Psoas muscle (tissue), 7 donors: ENCODE measurements at regions not wholly inside any gene's neighbourhood (a gene's known extent, or its start where the extent isn't known, plus 50 kb on each side); places are given as distances from the start of the nearest gene placed in this dataset.

Experiments used
- ATAC-seq, 4 donors: fragments of 200-7000 bp; cut with Tn5 transposase; one replicate each; pipeline ENCODE4 v1.9.1; 2020; ENCODE audit warnings: moderate library complexity in 3 of 4, mild to moderate bottlenecking in 2 of 4
- DNase-seq, 2 donors: peaks; one replicate each; pipeline ENCODE4 v3.0.0-alpha.2; 2020
- H3K27ac ChIP-seq: fragments of 200-600 bp; one replicate; pipeline ENCODE4 v1.8.0; 2022
- H3K27me3 ChIP-seq, 3 donors: fragments of 200-600 bp in 1 of 3; one replicate each; pipeline versions ENCODE4 v1.6.1 to v1.8.0; 2013 to 2022; ENCODE audit warnings: low read length in 2 of 3, mild to moderate bottlenecking in 2 of 3, moderate library complexity in 1 of 3; ENCODE audit not compliant: insufficient read depth in 3 of 3
- H3K36me3 ChIP-seq, 2 donors: fragments of 200-600 bp in 1 of 2; one replicate each; pipeline versions ENCODE4 v1.6.1 to v1.8.0; 2013 to 2022; ENCODE audit warnings: low read depth in 1 of 2, mild to moderate bottlenecking in 1 of 2, moderate library complexity in 1 of 2; ENCODE audit not compliant: insufficient read depth in 1 of 2
- H3K4me1 ChIP-seq: fragments of 200-600 bp; one replicate; pipeline ENCODE4 v1.8.0; 2022
- H3K4me3 ChIP-seq: fragments of 200-600 bp; one replicate; pipeline ENCODE4 v1.8.0; 2022; ENCODE audit warnings: mild to moderate bottlenecking
- H3K9me3 ChIP-seq: fragments of 200-600 bp; one replicate; pipeline ENCODE4 v1.8.0; 2022
- CTCF ChIP-seq: fragments of 200-600 bp; IDR thresholded peaks from one replicate; pipeline ENCODE4 v1.8.0; 2022; ENCODE audit warnings: antibody characterized with exemption
- WGBS, 3 donors: extraction: QIAGEN DNeasy Blood & Tissue Kit; methylation state at CpG; one replicate each; pipeline versions ENCODE4 v1.1.6 to v1.1.7; 2013; 5-methylcytosine and 5-hydroxymethylcytosine counted together
- intact Hi-C, 2 donors: fragments of 100-400 bp; cut with DNase I; formaldehyde crosslinking; loops; one replicate each; pipeline versions ENCODE4 v1.11.0 to v1.14.2; 2022
- donor health status: healthy with polysubstance abuse.
- donor health status: DM: no; HTN: no; CAD: no; lungs with moderate emphysema.
- donor health status: Bipolar disorder and iron deficiency.
- donor health status: healthy.
- donor health status: DM: yes; HTN: yes; CAD: no.
- donor health status: DM: no; HTN: no; CAD: no.
- donor health status: DM: yes; HTN: yes; CAD: no.

- no peak overlapping the region for H3K4me3 ChIP-seq
- no peak for DNase-seq
- TF ChIP-seq CTCF: no peak
- ATAC-seq: no peak
- no peak overlapping the region for H3K27ac ChIP-seq
- no peaks in the 10 kb centered on the region for H3K27me3 ChIP-seq
- H3K36me3 ChIP-seq: no peaks in the 10 kb centered on the region
- H3K4me1 ChIP-seq: no peaks in the 10 kb centered on the region
- H3K9me3 ChIP-seq: no peaks in the 10 kb centered on the region
- 56 to 75% (median 68%) methylated on average over 2 of the region's 2 CpGs for WGBS, 3 donors
- intact Hi-C loops: no loop called here
Measured at GRCh38 chr13:90763476-90764150, 583.9 kb upstream of the MIR17HG start.

GRCh38 chr13:90766386-90766902, 581.0 kb upstream of the MIR17HG start:
- H3K4me1 ChIP-seq: no peaks in the 10 kb centered on the region
- no peak overlapping the region for H3K4me3 ChIP-seq
- H3K36me3 ChIP-seq: no peaks in the 10 kb centered on the region
- H3K27ac ChIP-seq: no peak overlapping the region
- TF ChIP-seq CTCF: no peak
- H3K27me3 ChIP-seq: no peaks in the 10 kb centered on the region
- WGBS, 3 donors: 87 to 93% (median 91%) methylated on average over 1 of the region's 1 CpG
- no peaks in the 10 kb centered on the region for H3K9me3 ChIP-seq
- DNase-seq (no peak), ATAC-seq (no peak)
- intact Hi-C loops: no loop called here

- H3K4me1 ChIP-seq: no peaks in the 10 kb centered on the region
- 76 to 81% (median 78%) methylated on average over 3 of the region's 3 CpGs for WGBS, 3 donors
- no peak overlapping the region for H3K4me3 ChIP-seq
- no peaks in the 10 kb centered on the region for H3K9me3 ChIP-seq
- ATAC-seq: no peak
- TF ChIP-seq CTCF: no peak
- no peaks in the 10 kb centered on the region for H3K27me3 ChIP-seq
- H3K36me3 ChIP-seq: no peaks in the 10 kb centered on the region
- intact Hi-C loops: no loop called here
- no peak for DNase-seq
- H3K27ac ChIP-seq: no peak overlapping the region
Measured at GRCh38 chr13:90768116-90768515, 579.4 kb upstream of the MIR17HG start.

GRCh38 chr13:90769387-90769786, 578.1 kb upstream of the MIR17HG start:
- no peak overlapping the region for H3K4me3 ChIP-seq
- no peak for TF ChIP-seq CTCF
- no peaks in the 10 kb centered on the region for H3K9me3 ChIP-seq
- H3K27ac ChIP-seq: no peak overlapping the region
- no peaks in the 10 kb centered on the region for H3K36me3 ChIP-seq
- WGBS, 3 donors: 71 to 82% (median 82%) methylated on average over 3 of the region's 3 CpGs
- intact Hi-C loops: no loop called here
- no peaks in the 10 kb centered on the region for H3K4me1 ChIP-seq
- ATAC-seq (no peak), DNase-seq (no peak)
- no peaks in the 10 kb centered on the region for H3K27me3 ChIP-seq

- no peak for TF ChIP-seq CTCF
- Histone ChIP-seq H3K36me3 (no peaks in the 10 kb centered on the region), H3K4me1 (no peaks in the 10 kb centered on the region), H3K4me3 (no peak overlapping the region), H3K9me3 (no peaks in the 10 kb centered on the region), H3K27me3 (no peaks in the 10 kb centered on the region), H3K27ac (no peak overlapping the region)
- WGBS, 3 donors: 63 to 72% (median 69%) methylated on average over 3 of the region's 3 CpGs
- DNase-seq (no peak), ATAC-seq (no peak)
- intact Hi-C loops: no loop called here
Measured at GRCh38 chr13:90770334-90770733, 577.2 kb upstream of the MIR17HG start.
